ENCODE measurements at regions not wholly inside any gene's neighbourhood (a gene's known extent, or its start where the extent isn't known, plus 50 kb on each side); places are given as distances from the start of the nearest gene placed in this dataset.
A peak's percentile ranks its signal among the peaks of the same experiment; 100 is the strongest.
"Not testable (repeated sequence)": the region's sequence is repeated elsewhere in the genome, so short reads cannot be mapped to it uniquely, and the experiment has no call there.

DNA sequence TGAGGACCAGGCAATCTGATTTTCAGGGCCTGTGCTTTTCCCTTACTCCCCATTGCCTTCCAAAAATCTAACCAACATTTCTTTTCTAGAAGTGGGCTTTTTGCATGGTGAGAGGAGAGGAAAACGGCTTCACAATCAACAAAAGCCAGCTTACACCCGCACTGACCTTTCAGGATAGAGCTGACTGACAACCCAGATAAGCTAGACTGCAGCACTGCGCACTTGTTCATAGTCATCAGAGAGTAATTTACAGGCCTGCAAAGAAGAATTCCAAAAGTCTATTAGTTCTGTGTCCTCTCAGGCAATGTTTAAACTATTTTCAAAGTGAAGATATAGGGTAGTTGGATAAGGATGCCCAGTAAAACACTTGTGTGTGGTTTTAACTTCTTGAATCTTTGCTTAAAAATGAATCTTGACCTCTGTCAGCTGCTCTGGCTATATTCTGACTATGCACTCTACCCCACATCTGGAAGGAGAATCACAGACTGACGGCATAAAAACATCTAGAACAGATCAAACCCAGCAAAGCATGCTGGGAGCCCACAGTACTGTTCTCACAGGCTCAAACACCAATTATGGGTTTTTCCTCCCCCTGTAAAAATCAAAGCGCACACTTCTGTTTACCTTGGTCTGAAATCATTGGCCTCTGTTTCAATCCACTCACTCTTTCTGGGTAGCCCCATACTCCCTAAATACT is 172.0 kb downstream of the ZNF92 start:
- H3K4me1 ChIP-seq; H3K9me3 ChIP-seq; H3K36me3 ChIP-seq; intact Hi-C loops (cut with DNase I); DNase-seq; H3K27me3 ChIP-seq; H3K4me3 ChIP-seq; H3K27ac ChIP-seq: not testable (repeated sequence)
- peak in 3 of 4 donors; percentile 45 to 69 (median 50) for ATAC-seq
- WGBS, 4 donors: no CpG with 5 or more reads among the region's 5 CpGs

DNA sequence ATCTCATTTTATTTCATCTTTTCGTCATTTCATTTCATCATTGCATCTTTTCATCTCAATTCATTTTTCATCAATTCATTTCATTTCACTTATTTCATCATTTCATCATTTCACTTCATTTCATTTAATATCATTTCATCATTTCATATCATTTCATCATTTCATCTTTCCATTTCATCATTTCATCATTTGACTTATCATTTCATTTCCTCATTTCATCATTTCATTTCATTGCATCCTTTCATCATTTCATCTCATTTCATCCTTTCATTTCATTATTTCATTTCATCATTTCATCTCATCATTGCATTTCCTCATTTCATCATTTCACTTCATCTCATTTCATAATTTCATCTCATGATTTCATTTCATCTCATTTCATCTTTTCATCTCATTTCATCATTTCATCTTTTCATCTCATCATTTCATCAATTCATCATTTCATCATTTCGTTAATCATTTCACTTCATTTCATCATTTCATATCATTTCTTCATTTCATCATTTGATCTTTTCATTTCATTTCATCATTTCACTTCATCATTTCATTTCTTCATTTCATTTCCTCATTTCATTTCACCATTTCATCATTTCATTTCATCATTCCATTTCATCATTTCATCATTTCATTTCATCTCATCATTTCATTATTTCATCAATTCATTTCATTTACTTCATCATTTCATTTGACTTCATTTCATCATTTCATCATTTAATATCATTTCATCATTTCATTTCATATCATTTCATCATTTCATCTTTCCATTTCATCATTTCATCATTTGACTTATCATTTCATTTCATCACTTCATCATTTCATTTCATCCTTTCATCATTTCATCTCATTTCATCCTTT is 176.2 kb downstream of the ZNF92 start:
- H3K36me3 ChIP-seq; H3K4me1 ChIP-seq; H3K4me3 ChIP-seq; DNase-seq; intact Hi-C loops (cut with DNase I); H3K27ac ChIP-seq; ATAC-seq; H3K9me3 ChIP-seq; H3K27me3 ChIP-seq: not testable (repeated sequence)
- WGBS, 4 donors: no CpG with 5 or more reads among the region's 2 CpGs

DNA sequence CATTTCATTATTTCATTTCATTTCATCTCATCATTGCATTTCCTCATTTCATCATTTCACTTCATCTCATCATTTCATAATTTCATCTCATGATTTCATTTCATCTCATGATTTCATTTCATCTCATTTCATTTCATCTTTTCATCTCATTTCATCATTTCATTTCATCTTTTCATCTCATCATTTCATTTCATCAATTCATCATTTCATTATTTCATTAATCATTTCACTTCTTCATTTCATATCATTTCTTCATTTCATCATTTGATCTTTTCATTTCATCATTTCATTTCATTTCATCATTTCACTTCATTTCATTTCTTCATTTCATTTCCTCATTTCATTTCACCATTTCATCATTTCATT is 176.8 kb downstream of the ZNF92 start:
- H3K4me1 ChIP-seq; ATAC-seq; H3K36me3 ChIP-seq; intact Hi-C loops (cut with DNase I); H3K27ac ChIP-seq; DNase-seq; H3K9me3 ChIP-seq; H3K27me3 ChIP-seq; H3K4me3 ChIP-seq: not testable (repeated sequence)

DNA sequence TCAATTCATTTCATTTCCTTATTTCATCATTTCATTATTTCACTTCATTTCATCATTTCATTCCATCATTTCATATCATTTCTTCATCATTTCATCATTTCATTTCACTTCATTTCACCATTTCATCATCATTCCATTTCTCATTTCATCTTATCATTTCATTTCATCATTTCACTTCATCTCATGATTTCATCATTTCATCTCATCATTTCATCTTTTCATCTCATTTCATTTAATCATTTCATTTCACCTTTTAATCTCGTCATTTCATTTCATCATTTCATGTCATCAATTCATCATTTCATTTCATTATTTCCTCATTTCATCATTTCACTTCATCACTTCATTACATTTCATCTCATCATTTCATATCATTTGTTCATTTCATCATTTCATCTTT is 177.4 kb downstream of the ZNF92 start:
- H3K27me3 ChIP-seq; DNase-seq; ATAC-seq; H3K4me1 ChIP-seq; H3K4me3 ChIP-seq; H3K36me3 ChIP-seq; intact Hi-C loops (cut with DNase I); H3K9me3 ChIP-seq; H3K27ac ChIP-seq: not testable (repeated sequence)
- WGBS, 4 donors: 78 to 96% (median 89%) methylated on average over 1 of the region's 1 CpG

DNA sequence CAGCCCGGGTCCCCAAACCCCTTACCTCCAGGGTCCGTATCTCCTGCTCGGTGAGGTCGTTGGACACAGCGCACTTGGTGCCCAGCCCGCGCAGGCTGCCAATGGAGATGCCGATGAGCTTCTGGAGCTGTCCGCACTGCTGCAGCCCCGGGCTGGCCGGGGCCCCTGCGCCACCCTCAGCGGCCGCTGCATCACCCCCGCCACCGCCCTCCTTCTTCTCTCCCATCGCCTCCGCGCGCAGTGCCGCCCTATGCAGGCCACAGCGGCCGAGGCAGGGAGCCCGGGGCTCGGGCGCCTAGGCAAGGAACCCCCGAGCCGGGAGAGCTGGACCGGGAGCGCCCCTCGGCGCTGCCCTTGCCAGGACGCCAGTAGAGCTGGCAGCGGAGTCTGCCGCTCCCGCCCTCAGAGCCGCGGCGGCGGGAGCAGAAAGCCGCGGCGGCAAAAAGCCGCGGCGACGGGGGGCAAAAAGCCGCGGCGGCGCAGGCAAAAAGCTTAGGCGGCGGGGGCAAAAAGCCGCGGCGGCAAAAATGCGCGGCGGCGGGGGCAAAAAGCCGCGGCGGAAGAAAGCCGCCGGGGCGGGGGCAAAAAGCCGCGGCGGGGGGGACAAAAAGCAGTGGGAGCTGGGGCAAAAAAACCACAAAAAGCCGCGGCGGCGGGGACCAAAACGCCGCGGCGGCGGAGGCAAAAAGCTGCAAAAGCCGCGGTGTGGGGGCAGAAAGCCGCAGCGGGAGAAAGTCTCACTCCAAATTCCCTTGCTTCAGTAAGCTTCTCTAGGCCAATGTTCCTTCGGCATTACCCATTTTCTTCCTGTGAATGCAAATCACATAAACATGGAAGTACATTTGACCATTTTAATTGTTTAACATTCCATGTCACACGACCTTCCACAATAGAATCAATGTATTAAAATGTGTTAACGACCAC is 181.2 kb downstream of the ZNF92 start:
- peak in 1 of 5 donors; percentile 0 for DNase-seq
- H3K9me3 ChIP-seq; H3K27ac ChIP-seq; H3K36me3 ChIP-seq; intact Hi-C loops (cut with DNase I); H3K4me1 ChIP-seq; H3K27me3 ChIP-seq; H3K4me3 ChIP-seq: not testable (repeated sequence)
- WGBS, 4 donors: 1% methylated on average over 22 of the region's 85 CpGs; no CpG with 5 or more reads in 3 of the 4 donors
- ATAC-seq: peak in 1 of 4 donors; percentile 50

DNA sequence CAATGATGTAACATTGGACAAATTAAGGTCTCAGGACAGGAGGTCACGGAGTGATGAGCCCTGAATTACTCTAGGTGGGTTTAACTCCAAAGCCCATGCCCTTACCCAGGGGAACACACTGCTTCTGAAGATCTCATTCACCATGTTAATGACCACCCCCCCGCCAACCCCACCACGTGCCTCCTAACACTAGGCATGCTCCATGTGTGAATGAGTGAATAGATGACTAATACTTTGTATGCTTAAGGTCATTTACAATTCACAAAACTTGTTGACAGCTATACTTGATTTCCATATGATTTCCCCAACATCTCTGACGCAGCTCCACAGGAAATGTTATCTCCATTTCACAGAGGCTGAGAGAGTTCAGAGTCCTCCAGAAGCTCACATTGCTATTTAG is 184.9 kb downstream of the ZNF92 start:
- WGBS, 4 donors: 57 to 73% (median 62%) methylated on average over 3 to 4 of the region's 4 CpGs
- H3K9me3 ChIP-seq; H3K27ac ChIP-seq; ATAC-seq; H3K27me3 ChIP-seq; H3K4me1 ChIP-seq; H3K4me3 ChIP-seq; H3K36me3 ChIP-seq; intact Hi-C loops (cut with DNase I): not testable (repeated sequence)
- DNase-seq: peak in 3 of 5 donors; percentile 16 to 19 (median 17)

DNA sequence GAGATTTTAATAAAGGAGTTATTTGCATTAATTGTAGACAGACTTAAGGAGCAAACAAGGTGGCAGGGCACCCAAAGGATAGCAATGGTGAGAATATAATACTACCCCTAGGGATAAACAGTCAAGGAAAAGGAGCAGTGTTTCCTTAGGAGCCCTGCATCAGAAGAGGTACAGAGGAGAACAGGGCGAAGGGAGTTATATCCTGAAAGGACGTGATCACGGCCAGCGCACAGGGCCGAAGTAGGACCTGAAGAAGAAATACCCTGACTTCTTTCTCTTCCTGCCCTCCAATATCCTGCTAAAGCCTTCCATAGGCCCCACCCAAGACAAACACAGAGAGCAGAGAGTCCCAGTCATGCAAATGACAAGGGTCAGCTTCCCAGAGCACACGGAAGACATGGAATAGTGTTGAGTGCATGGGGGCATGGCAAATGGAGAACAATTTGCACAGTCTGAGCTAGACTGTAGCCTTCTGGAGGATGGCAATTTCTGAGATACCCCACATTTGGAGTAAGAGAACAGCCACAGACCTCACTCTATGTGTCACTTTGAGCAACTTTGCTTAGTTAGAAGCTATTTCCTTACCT is 188.2 kb downstream of the ZNF92 start:
- H3K4me3 ChIP-seq; ATAC-seq; H3K36me3 ChIP-seq; intact Hi-C loops (cut with DNase I); H3K4me1 ChIP-seq; H3K27ac ChIP-seq; H3K27me3 ChIP-seq; H3K9me3 ChIP-seq: not testable (repeated sequence)
- DNase-seq: peak in 2 of 5 donors; percentile 0 to 16
- 83 to 93% (median 87%) methylated on average over 5 of the region's 6 CpGs for WGBS, 4 donors

DNA sequence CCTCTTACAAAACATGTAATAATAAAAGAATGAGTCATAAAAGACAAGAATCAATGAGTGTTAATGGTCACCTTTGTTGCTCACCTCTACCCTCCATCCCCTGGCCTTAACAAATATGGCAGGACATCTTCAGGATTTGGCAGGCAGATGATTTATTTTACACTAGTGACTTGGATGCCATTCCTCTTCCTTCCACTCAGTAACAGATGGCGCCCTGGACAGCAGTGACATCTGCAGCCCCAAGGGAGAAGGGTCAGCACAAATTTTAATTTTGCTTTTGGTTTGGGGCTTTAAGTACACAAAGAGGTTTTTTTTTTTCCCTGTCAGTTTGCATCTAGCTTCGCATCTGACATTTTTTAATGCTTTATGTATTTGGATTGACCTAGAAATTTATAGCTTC is 188.9 kb downstream of the ZNF92 start:
- H3K36me3 ChIP-seq; H3K9me3 ChIP-seq; H3K27me3 ChIP-seq; H3K4me3 ChIP-seq; H3K27ac ChIP-seq; H3K4me1 ChIP-seq; intact Hi-C loops (cut with DNase I); ATAC-seq: not testable (repeated sequence)
- DNase-seq: peak in 2 of 5 donors; percentile 21 to 24
- 25 to 59% (median 46%) methylated on average over 1 of the region's 2 CpGs; no CpG with 5 or more reads in 1 of the 4 donors for WGBS, 4 donors

DNA sequence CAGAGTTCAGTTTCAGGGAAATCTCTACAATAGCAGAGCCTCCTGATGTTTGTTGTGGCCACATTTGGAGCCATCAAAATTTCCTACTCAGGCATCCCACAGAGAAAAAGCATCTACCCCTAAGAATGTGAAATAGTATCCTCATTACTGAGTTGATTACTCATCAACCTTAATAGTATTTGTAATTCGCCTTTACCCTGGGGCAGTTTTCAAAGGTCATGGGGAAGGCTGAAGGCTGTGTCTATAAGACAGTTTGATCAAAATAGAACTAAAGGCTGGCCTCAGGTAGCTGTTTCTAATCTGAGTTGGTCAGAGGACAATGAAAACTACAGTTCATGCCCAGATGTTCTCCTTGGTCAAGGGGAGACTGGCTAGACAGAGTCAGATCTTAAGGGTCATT is 189.7 kb downstream of the ZNF92 start:
- H3K27me3 ChIP-seq; H3K9me3 ChIP-seq; ATAC-seq; DNase-seq; intact Hi-C loops (cut with DNase I); H3K27ac ChIP-seq; H3K4me3 ChIP-seq; H3K36me3 ChIP-seq; H3K4me1 ChIP-seq: not testable (repeated sequence)
- no CpG with 5 or more reads among the region's 1 CpG for WGBS, 4 donors

DNA sequence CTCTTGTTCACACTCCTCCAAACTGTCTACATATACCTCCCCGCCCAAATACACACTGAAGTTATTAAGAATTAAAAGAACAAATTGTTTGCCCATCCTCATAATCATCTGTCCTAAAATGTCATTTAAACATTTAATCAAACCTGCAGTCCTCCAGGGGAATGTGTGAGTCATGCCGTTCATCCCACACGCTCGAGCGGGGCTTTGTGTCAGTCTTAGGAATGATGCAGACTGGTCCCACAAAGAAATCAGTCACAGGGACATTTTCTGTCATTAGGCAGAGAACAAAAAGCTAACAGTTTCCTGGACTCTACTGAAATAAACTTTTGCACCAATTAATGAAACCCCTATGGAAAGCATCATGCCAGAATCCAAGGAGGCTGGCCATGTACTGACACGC is 194.6 kb downstream of the ZNF92 start:
- DNase-seq; H3K4me1 ChIP-seq; H3K9me3 ChIP-seq; H3K27me3 ChIP-seq; H3K36me3 ChIP-seq; ATAC-seq; H3K27ac ChIP-seq; H3K4me3 ChIP-seq; intact Hi-C loops (cut with DNase I): not testable (repeated sequence)
- WGBS, 4 donors: no CpG with 5 or more reads among the region's 6 CpGs
